AG10803 (cell line): ENCODE measurements at regions not wholly inside any gene's neighbourhood (a gene's known extent, or its start where the extent isn't known, plus 50 kb on each side); places are given as distances from the start of the nearest gene placed in this dataset.

ENCODE experiments used
- DNase-seq: peaks from one replicate; pipeline ENCODE4 v3.0.0; 2010; ENCODE audit warnings: low read depth
- H3K4me3 ChIP-seq: 2 replicates; pipeline ENCODE4 v1.5.1; 2011; ENCODE audit warnings: mild to moderate bottlenecking, low read length, control low read depth
- CTCF ChIP-seq: conservative IDR thresholded peaks from 2 replicates; pipeline ENCODE4 v1.5.1; 2011; ENCODE audit warnings: mild to moderate bottlenecking, low read length, control low read depth, inconsistent platforms

GRCh38 chr2:75870651-75871137 is 160.0 kb upstream of the GCFC2 start:
- no peak overlapping the region for H3K4me3 ChIP-seq
- DNase-seq = no peak
- TF ChIP-seq CTCF = no peak

GRCh38 chr2:75870133-75870532 is 159.4 kb upstream of the GCFC2 start:
- no peak overlapping the region for H3K4me3 ChIP-seq
- DNase-seq = no peak
- TF ChIP-seq CTCF = no peak

GRCh38 chr2:75865702-75866101 is 155.0 kb upstream of the GCFC2 start:
- no peak for TF ChIP-seq CTCF
- no peak overlapping the region for H3K4me3 ChIP-seq
- no peak for DNase-seq

- no peak for TF ChIP-seq CTCF
- no peak for DNase-seq
Observed at GRCh38 chr2:75865083-75865482, 154.4 kb upstream of the GCFC2 start.

GRCh38 chr2:75862547-75862946 is 151.8 kb upstream of the GCFC2 start:
- no peak for DNase-seq
- TF ChIP-seq CTCF = no peak
- H3K4me3 ChIP-seq = no peak overlapping the region

More at GRCh38 chr2:75865083-75865482, 154.4 kb upstream of the GCFC2 start:
- H3K4me3 ChIP-seq = no peak overlapping the region

GRCh38 chr2:75853436-75853835 is 142.7 kb upstream of the GCFC2 start:
- no peak overlapping the region for H3K4me3 ChIP-seq
- DNase-seq = no peak
- TF ChIP-seq CTCF = no peak

GRCh38 chr2:75852639-75853038 is 141.9 kb upstream of the GCFC2 start:
- DNase-seq = no peak
- no peak overlapping the region for H3K4me3 ChIP-seq
- TF ChIP-seq CTCF = no peak
